Activated CD4-positive, alpha-beta T cell treated with anti-CD3 and anti-CD28 coated beads for 36 hours (primary cell): ENCODE measurements at regions not wholly inside any gene's neighbourhood (a gene's known extent, or its start where the extent isn't known, plus 50 kb on each side); places are given as distances from the start of the nearest gene placed in this dataset.

Experiments used
- ATAC-seq: fragments of 200-7000 bp; cut with Tn5 transposase; one replicate; pipeline ENCODE4 v1.10.0; 2021; ENCODE audit warnings: mild to moderate bottlenecking, moderate library complexity
- CTCF ChIA-PET: fragments of 350-600 bp; sonication (Branson Sonifier 250); formaldehyde crosslinking; loops from one replicate; lab custom pipeline; 2021; ENCODE audit warnings: antibody characterized with exemption; lab: Charles Lee
- POLR2A ChIA-PET: fragments of 350-600 bp; sonication (Branson Sonifier 250); formaldehyde crosslinking; loops from one replicate; lab custom pipeline; 2021; ENCODE audit warnings: antibody characterized with exemption, inconsistent platforms; lab: Charles Lee
- DNase-seq: peaks from one replicate; pipeline ENCODE4 v3.0.0-alpha.2; 2020
- H3K27ac Mint-ChIP-seq: one replicate; pipeline ENCODE4 v1.8.0; 2021; ENCODE audit warnings: mixed read lengths
- H3K27me3 Mint-ChIP-seq: one replicate; pipeline ENCODE4 v1.8.0; 2021; ENCODE audit warnings: mixed read lengths
- H3K36me3 Mint-ChIP-seq: one replicate; pipeline ENCODE4 v1.8.0; 2021; ENCODE audit warnings: low read depth, mixed read lengths
- H3K4me1 Mint-ChIP-seq: one replicate; pipeline ENCODE4 v1.8.0; 2021; ENCODE audit warnings: mixed read lengths
- H3K4me3 Mint-ChIP-seq: one replicate; pipeline ENCODE4 v1.8.0; 2021; ENCODE audit warnings: mild to moderate bottlenecking, moderate library complexity, mixed read lengths
- H3K9me3 Mint-ChIP-seq: one replicate; pipeline ENCODE4 v1.8.0; 2021; ENCODE audit warnings: low read depth, mixed read lengths
- intact Hi-C, 2 experiments: fragments of 100-400 bp; cut with DNase I in 1 of 2; cut with micrococcal nuclease in 1 of 2; formaldehyde crosslinking; loops; one replicate each; pipeline versions ENCODE4 v1.14.2 to v1.15.1; 2022 to 2024; cut with DNase I, micrococcal nuclease

DNA sequence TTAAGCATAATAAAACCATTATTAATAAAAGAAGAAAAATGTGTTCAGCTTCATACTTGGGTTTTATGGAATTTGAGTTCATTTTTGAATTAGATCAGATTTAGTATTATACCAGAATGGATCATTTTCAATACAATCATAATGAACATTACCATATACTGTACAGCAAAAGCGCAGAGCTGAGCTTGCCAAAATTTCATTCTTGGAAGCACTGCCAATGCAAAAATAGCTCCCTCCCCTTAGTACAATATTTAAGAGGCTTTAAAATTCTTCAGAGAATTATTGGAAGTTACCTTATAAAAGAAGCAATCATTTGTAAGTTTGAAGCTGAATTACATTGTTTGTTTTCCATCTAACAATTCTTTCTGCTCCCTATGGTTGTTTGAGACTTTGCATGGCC is 938.1 kb upstream of the SLC39A10 start:
- H3K4me1 Mint-ChIP-seq: no peaks in the 10 kb centered on the region
- H3K4me3 Mint-ChIP-seq: no peak overlapping the region
- DNase-seq (no peak), ATAC-seq (no peak)
- no peaks in the 10 kb centered on the region for H3K27me3 Mint-ChIP-seq
- ChIA-PET POLR2A (no interaction called here), CTCF (interaction anchor here (1.5 kb wide), 1 partner anchor 15 kb away, joined by 4 read pairs; no protein-coding TSS in a partner anchor)
- H3K9me3 Mint-ChIP-seq: no peaks in the 10 kb centered on the region
- no peaks in the 10 kb centered on the region for H3K36me3 Mint-ChIP-seq
- H3K27ac Mint-ChIP-seq: no peak overlapping the region
- intact Hi-C loops: no loop called here

DNA sequence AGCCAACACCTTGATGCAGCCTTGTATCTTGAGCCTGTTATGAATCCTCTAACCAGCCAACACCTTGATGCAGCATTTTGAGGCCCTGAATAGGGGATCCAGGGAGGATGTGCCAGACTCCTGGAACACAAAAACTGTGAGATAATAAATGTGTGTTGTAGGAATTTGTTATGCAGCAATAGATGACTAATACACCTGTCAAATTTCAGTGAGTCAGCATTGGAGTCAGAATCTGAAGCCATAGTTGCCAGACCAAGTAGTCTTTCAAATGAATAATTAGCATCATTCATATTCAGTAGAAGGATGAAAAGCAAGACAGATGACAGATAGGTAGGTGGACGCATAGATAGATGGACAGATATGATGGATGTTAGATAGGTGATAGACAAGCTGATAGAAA is 942.5 kb upstream of the SLC39A10 start:
- ChIA-PET CTCF (no interaction called here), POLR2A (no interaction called here)
- intact Hi-C loops: no loop called here
- Mint-ChIP-seq H3K27ac (no peak overlapping the region), H3K4me1 (no peaks in the 10 kb centered on the region), H3K36me3 (no peaks in the 10 kb centered on the region), H3K27me3 (peaks cover 2% of the 10 kb centered on the region), H3K9me3 (no peaks in the 10 kb centered on the region), H3K4me3 (no peak overlapping the region)
- DNase-seq: no peak
- ATAC-seq: no peak

DNA sequence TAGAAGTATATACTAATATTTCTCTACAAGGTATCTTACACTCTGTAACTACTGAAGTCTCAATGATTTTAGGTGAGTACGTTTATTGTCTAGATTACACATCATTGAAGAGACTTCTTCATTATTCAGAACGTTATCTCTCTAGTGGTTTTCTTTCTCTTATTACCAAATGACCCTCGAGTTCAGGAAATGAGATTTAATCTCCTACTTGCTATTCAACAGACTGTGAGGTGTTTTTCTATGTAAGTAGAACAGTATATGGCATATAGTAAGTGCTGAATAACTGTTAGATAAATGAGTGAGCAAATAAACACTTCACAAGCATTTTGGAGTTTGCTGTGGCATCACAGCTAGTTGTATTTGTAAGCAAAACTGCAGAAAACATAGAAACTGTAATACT is 947.2 kb upstream of the SLC39A10 start:
- DNase-seq (no peak), ATAC-seq (no peak)
- Mint-ChIP-seq H3K4me1 (no peaks in the 10 kb centered on the region), H3K4me3 (no peak overlapping the region), H3K27ac (no peak overlapping the region), H3K27me3 (peaks cover 3% of the 10 kb centered on the region), H3K9me3 (no peaks in the 10 kb centered on the region), H3K36me3 (no peaks in the 10 kb centered on the region)
- intact Hi-C loops: no loop called here
- ChIA-PET POLR2A (no interaction called here), CTCF (no interaction called here)

DNA sequence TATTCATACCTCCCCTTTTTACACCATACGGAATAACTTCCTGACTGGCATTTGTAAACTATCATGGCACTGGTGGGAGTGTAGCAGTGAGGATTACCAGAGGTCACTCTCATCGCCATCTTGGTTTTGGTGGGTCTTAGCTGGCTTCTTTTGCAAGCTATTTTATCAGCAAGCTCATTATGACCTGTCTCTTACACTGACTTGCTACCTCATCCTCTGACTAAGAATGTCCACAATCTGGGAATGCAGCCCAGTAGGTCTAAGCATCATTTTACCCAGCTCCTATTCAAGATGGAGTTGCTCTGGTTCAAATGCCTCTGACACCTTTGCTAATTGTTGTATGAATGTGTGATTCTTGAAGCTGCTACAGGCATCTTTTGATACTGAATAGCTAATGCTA is 950.8 kb upstream of the SLC39A10 start:
- Mint-ChIP-seq H3K36me3 (no peaks in the 10 kb centered on the region), H3K27me3 (peaks cover 3% of the 10 kb centered on the region), H3K27ac (no peak overlapping the region), H3K4me1 (no peaks in the 10 kb centered on the region), H3K4me3 (no peak overlapping the region), H3K9me3 (no peaks in the 10 kb centered on the region)
- ATAC-seq: no peak
- POLR2A ChIA-PET: no interaction called here
- CTCF ChIA-PET: no interaction called here
- no peak for DNase-seq
- intact Hi-C loops: no loop called here

DNA sequence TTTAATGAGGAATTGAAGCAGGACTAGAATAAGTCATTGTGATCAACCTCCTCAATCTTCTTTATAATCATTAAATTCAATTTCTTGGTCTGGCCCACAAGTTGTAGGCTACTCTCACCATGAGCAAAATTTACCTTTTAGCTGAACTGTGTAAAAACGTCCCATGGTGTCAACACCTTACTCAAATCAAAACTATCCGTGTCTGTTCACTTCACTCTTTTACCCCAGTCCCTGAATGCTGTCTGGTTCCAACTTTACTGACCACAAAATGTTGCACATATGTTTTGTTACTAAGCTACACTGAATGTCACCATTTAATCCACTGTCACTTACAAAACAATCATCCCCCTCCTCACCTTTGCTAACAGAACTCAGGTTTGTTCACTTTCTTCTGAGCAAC is 951.6 kb upstream of the SLC39A10 start:
- ChIA-PET POLR2A (no interaction called here), CTCF (no interaction called here)
- no peaks in the 10 kb centered on the region for H3K36me3 Mint-ChIP-seq

DNA sequence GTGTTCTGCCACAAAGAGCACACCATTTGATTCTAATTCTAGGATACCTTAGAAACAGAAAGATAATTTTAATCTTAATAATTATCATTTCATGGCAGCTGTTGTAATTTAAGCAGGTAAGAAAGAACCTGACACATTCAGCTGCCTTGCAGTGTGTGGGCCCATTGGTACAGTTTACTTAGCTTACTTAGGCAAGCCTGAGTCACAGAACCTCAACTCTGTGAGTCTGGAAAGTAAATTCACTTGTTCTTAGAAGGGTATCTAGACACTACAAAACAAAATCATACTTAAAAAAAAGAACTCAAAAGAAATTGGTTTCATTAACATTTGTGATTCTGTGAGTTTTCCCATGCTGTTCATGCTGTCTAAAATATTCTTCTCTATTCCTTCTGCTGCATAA is 956.3 kb upstream of the SLC39A10 start:
- Mint-ChIP-seq H3K36me3 (no peaks in the 10 kb centered on the region), H3K27me3 (peaks cover 2% of the 10 kb centered on the region), H3K4me1 (no peaks in the 10 kb centered on the region), H3K9me3 (peaks cover 3% of the 10 kb centered on the region), H3K27ac (no peak overlapping the region), H3K4me3 (no peak overlapping the region)
- intact Hi-C loops: no loop called here
- ATAC-seq (no peak), DNase-seq (no peak)
- POLR2A ChIA-PET: no interaction called here
- CTCF ChIA-PET: no interaction called here

More for the DNA sequence above, 951.6 kb upstream of the SLC39A10 start:
- Mint-ChIP-seq H3K27me3 (peaks cover 2% of the 10 kb centered on the region), H3K27ac (no peak overlapping the region), H3K9me3 (no peaks in the 10 kb centered on the region), H3K4me1 (no peaks in the 10 kb centered on the region), H3K4me3 (no peak overlapping the region)
- DNase-seq (no peak), ATAC-seq (no peak)
- intact Hi-C loops: no loop called here

DNA sequence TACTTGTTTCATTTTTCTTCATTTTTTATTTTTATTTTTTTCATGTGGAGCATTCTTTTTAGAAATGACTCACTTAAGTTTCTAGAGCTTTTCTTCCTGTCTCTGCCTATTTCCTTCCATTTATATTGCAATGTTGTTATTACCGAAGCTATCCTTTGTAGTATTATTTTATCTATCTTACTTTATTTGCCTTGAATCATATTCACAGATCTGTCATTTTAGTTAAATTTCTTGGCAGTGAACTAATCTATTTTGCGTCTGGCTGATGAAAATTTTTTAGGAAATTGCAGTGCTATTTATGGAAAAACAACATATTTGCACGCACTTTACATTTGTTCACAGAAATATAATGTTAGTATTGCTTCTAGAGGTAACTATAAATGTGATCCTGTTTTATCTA is 956.9 kb upstream of the SLC39A10 start:
- peaks cover 3% of the 10 kb centered on the region for H3K9me3 Mint-ChIP-seq
- ChIA-PET POLR2A (no interaction called here), CTCF (interaction anchor here (0.6 to 0.7 kb wide), 3 partner anchors 96 to 1177 kb away, joined by 3 to 4 read pairs (median 4); no protein-coding TSS in a partner anchor)
- H3K27ac Mint-ChIP-seq: no peak overlapping the region
- H3K4me1 Mint-ChIP-seq: no peaks in the 10 kb centered on the region
- H3K36me3 Mint-ChIP-seq: no peaks in the 10 kb centered on the region
- no peak overlapping the region for H3K4me3 Mint-ChIP-seq
- no peak for DNase-seq
- peaks cover 2% of the 10 kb centered on the region for H3K27me3 Mint-ChIP-seq
- intact Hi-C loops: no loop called here
- ATAC-seq: no peak

DNA sequence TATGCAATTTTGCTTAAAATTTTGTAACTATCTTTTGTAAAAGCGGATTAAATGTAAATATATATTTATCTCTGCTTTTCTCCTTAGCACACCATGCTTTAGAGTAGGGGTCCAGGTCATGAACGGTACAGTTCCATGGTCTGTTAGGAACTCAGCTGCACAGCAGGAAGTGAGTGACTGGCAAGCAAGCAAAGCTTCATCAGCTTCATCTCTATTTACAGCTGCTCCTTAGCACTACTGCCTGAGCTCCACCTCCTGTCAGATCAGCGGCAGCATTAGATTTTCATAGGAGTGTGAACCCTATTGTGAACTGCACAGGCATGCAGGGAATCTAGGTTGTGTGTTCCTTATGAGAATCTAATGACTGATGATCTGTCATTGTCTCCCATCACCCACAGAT is 959.0 kb upstream of the SLC39A10 start:
- CTCF ChIA-PET: no interaction called here

DNA sequence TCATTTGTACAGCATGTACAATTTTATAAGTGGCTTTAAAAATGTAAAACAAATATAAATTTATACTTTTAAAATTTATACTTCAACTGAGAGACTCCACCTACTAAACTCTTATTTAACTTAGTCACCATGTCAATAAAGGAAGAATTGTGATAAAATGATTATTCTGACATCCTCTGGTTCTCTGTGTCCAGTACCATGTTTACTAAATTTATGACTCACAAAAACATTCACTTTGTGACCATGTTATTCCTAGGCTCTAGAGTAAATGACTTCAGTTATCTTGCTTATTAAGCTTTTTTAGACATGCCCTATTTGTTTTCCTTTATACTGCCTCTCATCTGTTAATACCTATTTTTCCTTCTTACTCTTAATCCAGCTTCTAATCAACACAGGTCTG is 959.6 kb upstream of the SLC39A10 start:
- intact Hi-C loops: no loop called here
- ChIA-PET POLR2A (no interaction called here), CTCF (no interaction called here)
- Mint-ChIP-seq H3K4me1 (no peaks in the 10 kb centered on the region), H3K27ac (no peak overlapping the region), H3K4me3 (no peak overlapping the region), H3K36me3 (no peaks in the 10 kb centered on the region), H3K27me3 (peaks cover 2% of the 10 kb centered on the region), H3K9me3 (peaks cover 3% of the 10 kb centered on the region)
- ATAC-seq (no peak), DNase-seq (no peak)

More for the DNA sequence above, 959.0 kb upstream of the SLC39A10 start:
- H3K36me3 Mint-ChIP-seq: no peaks in the 10 kb centered on the region
- no peak overlapping the region for H3K27ac Mint-ChIP-seq
- peaks cover 3% of the 10 kb centered on the region for H3K9me3 Mint-ChIP-seq
- no peaks in the 10 kb centered on the region for H3K4me1 Mint-ChIP-seq
- no peak overlapping the region for H3K4me3 Mint-ChIP-seq
- POLR2A ChIA-PET: no interaction called here
- no peak for ATAC-seq
- H3K27me3 Mint-ChIP-seq: peaks cover 2% of the 10 kb centered on the region
- DNase-seq: no peak
- intact Hi-C loops: no loop called here

DNA sequence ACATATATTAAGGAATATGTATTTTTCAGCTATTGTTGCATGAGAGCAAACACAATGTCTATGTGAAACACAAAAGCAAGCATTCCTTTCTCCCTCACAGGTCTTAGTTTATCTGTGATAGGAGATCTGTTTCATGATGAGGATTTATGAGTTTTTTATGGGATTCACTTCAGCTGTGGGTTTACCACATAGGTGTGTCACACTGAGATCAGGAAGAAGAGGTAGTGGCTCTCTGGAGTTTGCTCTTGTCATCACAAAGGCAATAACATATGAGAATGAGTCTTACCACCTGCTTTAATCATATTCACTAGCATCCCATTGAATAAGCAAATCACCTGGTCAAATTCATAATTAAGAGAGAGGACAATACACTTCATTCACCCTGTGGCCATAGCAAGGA is 960.3 kb upstream of the SLC39A10 start:
- H3K4me1 Mint-ChIP-seq: no peaks in the 10 kb centered on the region
- peaks cover 5% of the 10 kb centered on the region for H3K9me3 Mint-ChIP-seq
- no peak overlapping the region for H3K27ac Mint-ChIP-seq
- no peak for ATAC-seq
- POLR2A ChIA-PET: no interaction called here
- intact Hi-C loops: no loop called here
- no peak for DNase-seq
- peaks cover 2% of the 10 kb centered on the region for H3K27me3 Mint-ChIP-seq
- H3K4me3 Mint-ChIP-seq: no peak overlapping the region
- CTCF ChIA-PET: no interaction called here
- no peaks in the 10 kb centered on the region for H3K36me3 Mint-ChIP-seq

DNA sequence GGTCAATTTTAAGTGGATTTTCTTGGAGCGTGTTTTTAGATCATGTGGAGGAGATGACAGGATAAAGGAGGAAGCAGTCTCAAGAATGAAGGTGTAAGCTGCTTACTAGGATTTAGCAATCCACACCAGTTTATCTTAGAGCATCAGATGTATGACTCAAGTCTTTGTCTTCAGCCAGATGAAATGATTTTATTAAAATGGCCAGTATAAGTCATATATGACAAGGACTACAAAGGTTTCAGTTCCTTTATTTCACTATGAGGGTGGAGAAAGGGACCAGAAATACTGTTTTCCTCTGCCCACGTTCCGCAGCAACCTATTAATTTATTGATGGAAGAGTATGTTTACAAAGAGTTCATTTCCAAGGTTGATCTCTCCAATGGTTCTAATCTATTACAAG is 970.5 kb upstream of the SLC39A10 start:
- POLR2A ChIA-PET: no interaction called here
- CTCF ChIA-PET: no interaction called here
- H3K27ac Mint-ChIP-seq: no peak overlapping the region
- H3K36me3 Mint-ChIP-seq: no peaks in the 10 kb centered on the region
- DNase-seq (no peak), ATAC-seq (no peak)
- no peaks in the 10 kb centered on the region for H3K9me3 Mint-ChIP-seq
- H3K4me3 Mint-ChIP-seq: no peak overlapping the region
- H3K27me3 Mint-ChIP-seq: no peaks in the 10 kb centered on the region
- no peaks in the 10 kb centered on the region for H3K4me1 Mint-ChIP-seq
- intact Hi-C loops: no loop called here

DNA sequence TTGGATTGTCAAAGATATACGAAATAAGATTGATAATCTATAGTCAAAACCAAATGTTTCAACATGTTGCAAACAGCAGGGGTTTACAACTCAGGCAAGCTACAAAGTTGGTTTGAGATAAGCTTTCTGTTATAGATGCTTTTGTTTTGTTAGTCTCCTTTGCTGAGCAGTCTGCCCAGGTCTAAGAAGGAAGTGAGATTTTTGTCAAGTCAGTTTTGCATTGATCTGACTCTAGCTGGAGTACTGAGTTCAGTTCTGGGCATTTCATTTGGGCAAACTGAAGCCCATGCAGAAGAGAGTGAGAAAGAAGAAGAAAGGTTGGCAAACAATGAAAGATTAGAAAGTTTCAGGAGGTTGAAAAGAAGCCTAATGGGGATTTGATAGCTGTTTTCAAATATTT is 983.0 kb upstream of the SLC39A10 start:
- ChIA-PET CTCF (no interaction called here), POLR2A (no interaction called here)
- Mint-ChIP-seq H3K4me3 (no peak overlapping the region), H3K4me1 (no peaks in the 10 kb centered on the region), H3K36me3 (no peaks in the 10 kb centered on the region), H3K9me3 (no peaks in the 10 kb centered on the region), H3K27me3 (no peaks in the 10 kb centered on the region), H3K27ac (no peak overlapping the region)
- intact Hi-C loops: no loop called here
- no peak for DNase-seq
- no peak for ATAC-seq

DNA sequence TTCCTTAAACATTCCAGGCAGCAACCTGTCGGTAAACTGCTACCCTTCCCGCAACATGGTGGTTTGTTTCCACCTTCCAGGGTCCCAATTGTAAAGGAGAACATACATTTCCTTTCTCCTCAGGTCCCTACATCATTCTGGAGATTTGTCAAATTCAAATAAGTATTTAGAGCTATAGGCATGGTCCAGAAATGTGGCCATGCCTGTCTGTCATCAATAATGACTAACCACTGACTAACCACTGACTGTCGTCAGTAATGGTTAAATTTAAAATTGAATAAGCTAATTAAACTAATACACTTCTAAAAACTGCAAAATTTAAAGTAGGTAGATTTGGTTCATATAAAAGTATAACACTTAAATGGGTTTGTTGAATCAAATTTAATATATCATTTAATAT is 984.0 kb upstream of the SLC39A10 start:
- no peak for ATAC-seq
- ChIA-PET POLR2A (no interaction called here), CTCF (no interaction called here)
- intact Hi-C loops: no loop called here
- no peaks in the 10 kb centered on the region for H3K27me3 Mint-ChIP-seq
- no peak overlapping the region for H3K27ac Mint-ChIP-seq
- DNase-seq: no peak
- no peaks in the 10 kb centered on the region for H3K9me3 Mint-ChIP-seq
- no peaks in the 10 kb centered on the region for H3K36me3 Mint-ChIP-seq
- no peak overlapping the region for H3K4me3 Mint-ChIP-seq
- H3K4me1 Mint-ChIP-seq: no peaks in the 10 kb centered on the region
